PC-9 (cell line): ENCODE measurements at regions not wholly inside any gene's neighbourhood (a gene's known extent, or its start where the extent isn't known, plus 50 kb on each side); places are given as distances from the start of the nearest gene placed in this dataset.

Source experiments
- BruUV-seq: library from RNA; stranded (reverse); fragments of 400-500 nt; replicated peaks from 2 replicates; lab custom pipeline; 2021; lab: Mats Ljungman, UMichigan
- CTCF ChIA-PET: fragments of 300-600 bp; sonication (Branson Sonifier 250); formaldehyde crosslinking; loops from one replicate; lab custom pipeline; 2022; ENCODE audit warnings: antibody characterized with exemption; lab: Charles Lee
- POLR2A ChIA-PET: fragments of 300-600 bp; sonication (Branson Sonifier 250); formaldehyde crosslinking; loops from one replicate; lab custom pipeline; 2022; ENCODE audit warnings: antibody characterized with exemption; ENCODE audit not compliant: unreplicated experiment; lab: Charles Lee
- DNase-seq, 2 experiments: peaks; one replicate each; pipeline versions ENCODE4 v3.0.0 to v3.0.0-alpha.2; 2015 to 2022; ENCODE audit warnings: mixed read lengths in 1 of 2
- H2AFZ ChIP-seq: fragments of 200-600 bp; sonication (generic); 2 replicates; pipeline ENCODE4 v1.8.1; 2017; ENCODE audit warnings: antibody characterized with exemption
- H3F3A ChIP-seq: fragments of 200-600 bp; sonication (generic); 2 replicates; pipeline ENCODE4 v1.8.1; 2017; ENCODE audit warnings: antibody characterized with exemption, mild to moderate bottlenecking, low read depth; ENCODE audit not compliant: insufficient read depth
- H3K27ac ChIP-seq: fragments of 200-600 bp; sonication (generic); 2 replicates; pipeline ENCODE4 v1.6.1; 2016; ENCODE audit warnings: mixed run types
- H3K27me3 ChIP-seq: fragments of 200-600 bp; sonication (generic); 2 replicates; pipeline ENCODE4 v1.6.1; 2016; ENCODE audit warnings: low read depth, mixed run types; ENCODE audit not compliant: insufficient read depth
- H3K36me3 ChIP-seq: fragments of 200-600 bp; sonication (generic); 2 replicates; pipeline ENCODE4 v1.6.1; 2016; ENCODE audit warnings: low read depth, mixed run types
- H3K4me1 ChIP-seq: fragments of 200-600 bp; sonication (generic); replicated peaks from 2 replicates; pipeline ENCODE4 v1.6.1; 2016; ENCODE audit warnings: mixed run types; ENCODE audit not compliant: insufficient read depth
- H3K4me2 ChIP-seq: fragments of 200-600 bp; sonication (generic); 2 replicates; pipeline ENCODE4 v1.6.1; 2017; ENCODE audit warnings: mixed run types
- H3K4me3 ChIP-seq: fragments of 200-600 bp; sonication (generic); 2 replicates; pipeline ENCODE4 v1.6.1; 2016; ENCODE audit warnings: mixed run types
- H3K79me2 ChIP-seq: fragments of 200-600 bp; sonication (generic); 2 replicates; pipeline ENCODE4 v1.6.1; 2017; ENCODE audit warnings: low read depth, mixed run types
- H3K9me2 ChIP-seq: fragments of 200-600 bp; sonication (generic); 2 replicates; pipeline ENCODE4 v1.8.1; 2017; ENCODE audit warnings: mild to moderate bottlenecking; ENCODE audit not compliant: insufficient read depth
- H3K9me3 ChIP-seq: fragments of 200-600 bp; sonication (generic); 2 replicates; pipeline ENCODE4 v1.8.1; 2016; ENCODE audit warnings: low read depth; ENCODE audit not compliant: insufficient read depth
- H4K20me1 ChIP-seq: fragments of 200-600 bp; sonication (generic); 2 replicates; pipeline ENCODE4 v1.8.1; 2017; ENCODE audit not compliant: insufficient read depth
- CTCF ChIP-seq: fragments of 200-600 bp; sonication (generic); conservative IDR thresholded peaks from 2 replicates; pipeline ENCODE4 v1.6.1; 2017; ENCODE audit warnings: mixed run types, antibody characterized with exemption, mild to moderate bottlenecking, moderate library complexity
- EZH2 ChIP-seq: fragments of 200-600 bp; sonication (generic); IDR thresholded peaks from 2 replicates; pipeline ENCODE4 v1.8.0; 2017; ENCODE audit warnings: antibody characterized with exemption, low read depth
- intact Hi-C: fragments of 100-400 bp; cut with micrococcal nuclease; formaldehyde crosslinking; loops from one replicate; pipeline ENCODE4 v1.10.0; 2022; ENCODE audit not compliant: unreplicated experiment

DNA sequence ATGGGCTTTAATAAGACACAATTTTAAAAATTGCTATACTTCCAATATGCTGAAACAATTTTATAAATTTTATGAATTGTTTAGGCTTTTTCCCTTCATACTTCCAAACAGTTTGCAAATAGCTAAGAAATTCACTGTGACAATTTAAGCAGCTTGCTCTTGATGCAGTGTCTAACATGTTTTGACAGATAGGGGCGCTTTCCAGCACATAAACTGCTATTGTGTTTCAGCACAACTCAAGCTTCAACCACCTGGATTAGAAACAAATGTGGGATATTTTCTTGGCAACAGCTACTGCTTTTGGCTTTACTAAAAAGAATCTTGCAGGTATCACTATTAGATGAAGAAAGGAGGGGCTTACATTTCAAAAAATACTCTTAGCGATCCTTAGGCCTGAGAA, 565.8 kb upstream of the DPPA4 start:
- intact Hi-C loops = no loop called here
- H4K20me1 ChIP-seq = no peaks in the 10 kb centered on the region
- H3K36me3 ChIP-seq = no peaks in the 10 kb centered on the region
- H3K4me3 ChIP-seq = no peak overlapping the region
- no peak for DNase-seq
- no TSS peak for BruUV-seq
- no peaks in the 10 kb centered on the region for H3K27me3 ChIP-seq
- TF ChIP-seq EZH2 = no peak
- TF ChIP-seq CTCF = peak; percentile 27; the same call in 1 of the 2 replicates
- no peak overlapping the region for H2AFZ ChIP-seq
- peaks cover 3% of the 10 kb centered on the region; the same call in 1 of the 2 replicates for H3F3A ChIP-seq
- H3K4me2 ChIP-seq = no peak overlapping the region
- ChIA-PET CTCF (no interaction called here), POLR2A (no interaction called here)
- no peaks in the 10 kb centered on the region for H3K9me2 ChIP-seq
- H3K4me1 ChIP-seq = peaks cover 18% of the 10 kb centered on the region
- H3K9me3 ChIP-seq = no peaks in the 10 kb centered on the region
- no peak overlapping the region for H3K27ac ChIP-seq
- no peaks in the 10 kb centered on the region for H3K79me2 ChIP-seq

- TF ChIP-seq CTCF (no peak), EZH2 (no peak)
- no peaks in the 10 kb centered on the region for H3K36me3 ChIP-seq
- ChIA-PET CTCF (no interaction called here), POLR2A (interaction anchor here (0.5 to 0.7 kb wide), 2 partner anchors 1205 to 1628 kb away, joined by 3 read pairs; no protein-coding TSS in a partner anchor)
- peaks cover 12% of the 10 kb centered on the region; the same call in 1 of the 2 replicates for H3K4me1 ChIP-seq
- H4K20me1 ChIP-seq = no peaks in the 10 kb centered on the region
- peak in 1 of 2 experiments; percentile 44 for DNase-seq
- H3K9me2 ChIP-seq = no peaks in the 10 kb centered on the region
- H3K9me3 ChIP-seq = peaks cover 9% of the 10 kb centered on the region; the same call in 1 of the 2 replicates
- H3K4me3 ChIP-seq = no peak overlapping the region
- no peaks in the 10 kb centered on the region for H3K27me3 ChIP-seq
- BruUV-seq = no TSS peak
- no peaks in the 10 kb centered on the region for H3K79me2 ChIP-seq
- intact Hi-C loops = no loop called here
- no peaks in the 10 kb centered on the region for H3F3A ChIP-seq
- H3K4me2 ChIP-seq = peak overlapping the region; percentile 8
- peak overlapping the region; percentile 29; the same call in 1 of the 2 replicates for H2AFZ ChIP-seq
- H3K27ac ChIP-seq = peak overlapping the region; percentile 48
Observed at GRCh38 chr3:109910772-109911171, 573.4 kb upstream of the DPPA4 start.

GRCh38 chr3:109918740-109919139, 581.4 kb upstream of the DPPA4 start:
- POLR2A ChIA-PET = interaction anchor here (0.6 kb wide), 1 partner anchor 1929 kb away, joined by 4 read pairs; no protein-coding TSS in a partner anchor

More at GRCh38 chr3:109918740-109919139, 581.4 kb upstream of the DPPA4 start:
- no peak overlapping the region for H3K27ac ChIP-seq
- peaks cover 4% of the 10 kb centered on the region; the same call in 1 of the 2 replicates for H3K4me1 ChIP-seq
- no peak for DNase-seq
- peaks cover 14% of the 10 kb centered on the region; the same call in 1 of the 2 replicates for H3K9me3 ChIP-seq
- no peak for TF ChIP-seq EZH2
- no peak for TF ChIP-seq CTCF
- no peaks in the 10 kb centered on the region for H3K27me3 ChIP-seq
- no peaks in the 10 kb centered on the region for H3K79me2 ChIP-seq
- no peak overlapping the region for H2AFZ ChIP-seq
- no peaks in the 10 kb centered on the region for H3F3A ChIP-seq
- CTCF ChIA-PET = no interaction called here
- no peaks in the 10 kb centered on the region for H3K36me3 ChIP-seq
- no peak overlapping the region for H3K4me2 ChIP-seq
- no TSS peak for BruUV-seq
- no peaks in the 10 kb centered on the region for H4K20me1 ChIP-seq
- intact Hi-C loops = no loop called here
- no peaks in the 10 kb centered on the region for H3K9me2 ChIP-seq
- no peak overlapping the region for H3K4me3 ChIP-seq
